ENCODE measurements at regions not wholly inside any gene's neighbourhood (a gene's known extent, or its start where the extent isn't known, plus 50 kb on each side); places are given as distances from the start of the nearest gene placed in this dataset.

GRCh38 chr16:65455761-65456160 is 333.9 kb upstream of the CDH11 start:
- Histone ChIP-seq H3K27ac (ENCODE audit: low read depth, low read length) (no peak overlapping the region), H3K4me1 (ENCODE audit: control insufficient read depth, insufficient read depth, low read length) (no peaks in the 10 kb centered on the region), H3K36me3 (ENCODE audit: control insufficient read depth, insufficient read depth, low read length) (no peaks in the 10 kb centered on the region), H3K4me3 (ENCODE audit: low read length) (no peak overlapping the region), H3K9me3 (ENCODE audit: control insufficient read depth, low read length) (no peaks in the 10 kb centered on the region), H3K27me3 (ENCODE audit: control insufficient read depth, insufficient read depth, low read length, poor library complexity, severe bottlenecking) (no peaks in the 10 kb centered on the region), H3K9ac (ENCODE audit: extremely low read depth, low read length, poor library complexity, severe bottlenecking) (no peak overlapping the region)
- no peaks in the 10 kb centered on the region for H3K4me1 Mint-ChIP-seq
- H3K27me3 Mint-ChIP-seq (ENCODE audit: insufficient read depth), result no peaks in the 10 kb centered on the region
- no peaks in the 10 kb centered on the region for H3K9me3 Mint-ChIP-seq
- no peak for DNase-seq
- no peak for TF ChIP-seq CTCF (conservative IDR thresholded peaks at IDR 0.05)
- no peaks in the 10 kb centered on the region for H3K36me3 Mint-ChIP-seq (ENCODE audit: low read depth)
- H3K27ac Mint-ChIP-seq, result no peak overlapping the region
- 93 to 97% methylated on average over 3 to 4 of the region's 4 CpGs for WGBS, 2 experiments (ENCODE audit: insufficient coverage in 1 of 2, insufficient read length in 1 of 2)
- H3K4me3 Mint-ChIP-seq, result no peak overlapping the region

DNA sequence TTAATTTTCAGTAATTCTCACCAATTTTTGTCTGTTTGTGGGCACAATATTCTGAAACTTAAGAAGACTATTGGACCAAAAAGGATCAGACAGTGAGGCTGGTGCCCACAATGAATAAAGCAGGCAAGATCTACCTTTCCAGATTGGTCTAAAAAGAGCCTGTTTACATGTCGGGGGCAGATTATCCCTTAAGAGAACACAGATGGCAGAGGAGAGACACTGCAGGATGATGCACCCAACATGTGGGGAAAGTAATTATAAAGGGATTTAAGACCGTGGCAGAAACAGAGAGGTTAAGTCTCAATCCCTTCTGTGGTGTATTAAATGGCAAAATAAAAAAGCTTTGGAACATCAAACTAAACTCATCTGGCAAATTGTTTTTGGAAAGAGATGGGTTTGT is 331.8 kb upstream of the CDH11 start:
- H3K27me3 ChIP-seq (ENCODE audit: control insufficient read depth, insufficient read depth, low read length, poor library complexity, severe bottlenecking), result no peaks in the 10 kb centered on the region
- DNase-seq, result no peak
- no peak for TF ChIP-seq CTCF (conservative IDR thresholded peaks at IDR 0.05)
- H3K4me3 Mint-ChIP-seq, result no peak overlapping the region
- H3K9ac ChIP-seq (ENCODE audit: extremely low read depth, low read length, poor library complexity, severe bottlenecking), result no peak overlapping the region
- peaks cover 8% of the 10 kb centered on the region for H3K9me3 Mint-ChIP-seq
- H3K4me1 Mint-ChIP-seq, result no peaks in the 10 kb centered on the region
- WGBS, 2 experiments (ENCODE audit: insufficient coverage in 1 of 2, insufficient read length in 1 of 2), result 88 to 93% methylated on average over 2 of the region's 2 CpGs
- H3K36me3 Mint-ChIP-seq (ENCODE audit: low read depth), result no peaks in the 10 kb centered on the region
- no peak overlapping the region for H3K27ac Mint-ChIP-seq
- peaks cover 4% of the 10 kb centered on the region for H3K9me3 ChIP-seq (ENCODE audit: control insufficient read depth, low read length)
- H3K4me3 ChIP-seq (ENCODE audit: low read length), result no peak overlapping the region
- H3K4me1 ChIP-seq (ENCODE audit: control insufficient read depth, insufficient read depth, low read length), result no peaks in the 10 kb centered on the region
- H3K27me3 Mint-ChIP-seq (ENCODE audit: insufficient read depth), result no peaks in the 10 kb centered on the region
- H3K27ac ChIP-seq (ENCODE audit: low read depth, low read length), result no peak overlapping the region
- H3K36me3 ChIP-seq (ENCODE audit: control insufficient read depth, insufficient read depth, low read length), result no peaks in the 10 kb centered on the region

DNA sequence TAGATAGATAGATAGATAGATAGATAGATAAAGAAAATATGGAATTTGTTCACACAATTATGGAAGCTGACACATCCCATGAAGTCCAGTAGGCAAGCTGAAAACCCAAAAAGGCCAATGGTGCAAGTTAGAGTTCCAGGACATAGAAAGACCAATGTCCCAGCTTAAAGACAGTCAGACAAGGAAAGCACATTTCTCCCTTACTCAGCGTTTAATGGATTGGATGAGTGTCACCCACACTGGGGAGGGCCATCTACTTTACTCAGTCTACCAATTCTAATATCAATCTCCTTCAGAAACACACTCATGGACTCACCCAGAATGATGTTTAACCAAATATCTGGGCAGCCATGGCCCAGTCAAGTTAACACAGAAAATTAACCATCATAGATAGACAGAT is 327.7 kb upstream of the CDH11 start:
- Histone ChIP-seq H3K9ac (ENCODE audit: extremely low read depth, low read length, poor library complexity, severe bottlenecking) (no peak overlapping the region), H3K27me3 (ENCODE audit: control insufficient read depth, insufficient read depth, low read length, poor library complexity, severe bottlenecking) (no peaks in the 10 kb centered on the region), H3K9me3 (ENCODE audit: control insufficient read depth, low read length) (peaks cover 4% of the 10 kb centered on the region), H3K36me3 (ENCODE audit: control insufficient read depth, insufficient read depth, low read length) (no peaks in the 10 kb centered on the region), H3K4me3 (ENCODE audit: low read length) (no peak overlapping the region), H3K27ac (ENCODE audit: low read depth, low read length) (no peak overlapping the region), H3K4me1 (ENCODE audit: control insufficient read depth, insufficient read depth, low read length) (no peaks in the 10 kb centered on the region)
- 100% methylated on average over 1 of the region's 1 CpG for WGBS, 2 experiments (ENCODE audit: insufficient coverage in 1 of 2, insufficient read length in 1 of 2)
- no peaks in the 10 kb centered on the region for H3K4me1 Mint-ChIP-seq
- TF ChIP-seq CTCF (conservative IDR thresholded peaks at IDR 0.05), result no peak
- H3K36me3 Mint-ChIP-seq (ENCODE audit: low read depth), result no peaks in the 10 kb centered on the region
- no peak overlapping the region for H3K27ac Mint-ChIP-seq
- H3K9me3 Mint-ChIP-seq, result peaks cover 8% of the 10 kb centered on the region
- no peak overlapping the region for H3K4me3 Mint-ChIP-seq
- DNase-seq, result no peak
- H3K27me3 Mint-ChIP-seq (ENCODE audit: insufficient read depth), result no peaks in the 10 kb centered on the region

Data from endodermal cell (in vitro differentiated cells).